H1 (cell line): ENCODE measurements at regions not wholly inside any gene's neighbourhood (a gene's known extent, or its start where the extent isn't known, plus 50 kb on each side); places are given as distances from the start of the nearest gene placed in this dataset.

Experiments
- BACH1 ChIP-seq: IDR thresholded peaks from 2 replicates; pipeline ENCODE4 v1.6.1; 2012; ENCODE audit warnings: low read length, improper control_type of control experiment
- CBX8 ChIP-seq: fragments of 300-800, 300-1000 bp; sonication (generic); IDR thresholded peaks from 2 replicates; pipeline ENCODE4 v1.7.1; 2016; ENCODE audit warnings: low read depth, low read length, borderline replicate concordance
- CTCF ChIP-seq, 3 experiments: IDR thresholded peaks; 1 replicate in 2 of 3; 2 replicates in 1 of 3; pipeline versions ENCODE4 v1.5.1 to v1.6.1; 2011; ENCODE audit warnings: low read length in 3 of 3, mild to moderate bottlenecking in 3 of 3, inconsistent platforms in 2 of 3, low read depth in 1 of 3, moderate library complexity in 1 of 3; ENCODE audit not compliant: insufficient read depth in 1 of 3; ENCODE audit errors: control extremely low read depth in 1 of 3
- EP300 ChIP-seq, 2 experiments: IDR thresholded peaks; 1 replicate in 1 of 2; 2 replicates in 1 of 2; pipeline ENCODE4 v1.6.1; 2011 to 2012; ENCODE audit warnings: low read depth in 2 of 2, low read length in 2 of 2, mild to moderate bottlenecking in 2 of 2, borderline replicate concordance in 1 of 2, inconsistent platforms in 1 of 2, moderate library complexity in 1 of 2
- FOSL1 ChIP-seq: IDR thresholded peaks from 2 replicates; pipeline ENCODE4 v1.6.1; 2011; ENCODE audit warnings: mild to moderate bottlenecking, low read depth, low read length, moderate library complexity; ENCODE audit not compliant: insufficient read depth
- MAFK ChIP-seq: IDR thresholded peaks from 2 replicates; pipeline ENCODE4 v1.6.1; 2012; ENCODE audit warnings: low read depth, mild to moderate bottlenecking, improper control_type of control experiment, low read length
- POLR2A ChIP-seq, 2 experiments: IDR thresholded peaks; 1 replicate in 1 of 2; 2 replicates in 1 of 2; pipeline ENCODE4 v1.6.1; 2011; ENCODE audit warnings: low read depth in 2 of 2, low read length in 2 of 2, mild to moderate bottlenecking in 2 of 2; ENCODE audit errors: control extremely low read depth in 1 of 2
- TBP ChIP-seq: IDR thresholded peaks from 2 replicates; pipeline ENCODE4 v1.6.1; 2011; ENCODE audit warnings: low read depth, low read length, improper control_type of control experiment

- TF ChIP-seq CBX8: no peak
- TF ChIP-seq FOSL1: no peak
- TF ChIP-seq MAFK: no peak
- no peak for TF ChIP-seq CTCF (IDR thresholded peaks at IDR 0.05; ENCODE audit: control extremely low read depth in 1 of 3, insufficient read depth in 1 of 3, low read depth in 1 of 3, low read length in 3 of 3)
- TF ChIP-seq TBP: no peak
- no peak for TF ChIP-seq POLR2A (IDR thresholded peaks at IDR 0.05; ENCODE audit: control extremely low read depth in 1 of 2, low read depth in 2 of 2, low read length in 2 of 2)
- no peak for TF ChIP-seq EP300 (IDR thresholded peaks at IDR 0.05; ENCODE audit: borderline replicate concordance in 1 of 2, low read depth in 2 of 2, low read length in 2 of 2)
- TF ChIP-seq BACH1: no peak
Observed at GRCh38 chr1:30658014-30658336, 65.4 kb downstream of the MATN1 start.
